PC-9 (cell line): ENCODE measurements at regions not wholly inside any gene's neighbourhood (a gene's known extent, or its start where the extent isn't known, plus 50 kb on each side); places are given as distances from the start of the nearest gene placed in this dataset.

Experiments
- EZH2 ChIP-seq: fragments of 200-600 bp; sonication (generic); IDR thresholded peaks from 2 replicates; pipeline ENCODE4 v1.8.0; 2017; ENCODE audit warnings: antibody characterized with exemption, low read depth
- TF ChIP-seq, protein P1 (sequence below): fragments of 200-600 bp; sonication (generic); conservative IDR thresholded peaks from 2 replicates; pipeline ENCODE4 v1.6.1; 2017; ENCODE audit warnings: mixed run types, antibody characterized with exemption, mild to moderate bottlenecking, moderate library complexity

GRCh38 chr18:45157576-45157975, 457.7 kb upstream of the SLC14A2 start:
- TF ChIP-seq, protein P1, sequence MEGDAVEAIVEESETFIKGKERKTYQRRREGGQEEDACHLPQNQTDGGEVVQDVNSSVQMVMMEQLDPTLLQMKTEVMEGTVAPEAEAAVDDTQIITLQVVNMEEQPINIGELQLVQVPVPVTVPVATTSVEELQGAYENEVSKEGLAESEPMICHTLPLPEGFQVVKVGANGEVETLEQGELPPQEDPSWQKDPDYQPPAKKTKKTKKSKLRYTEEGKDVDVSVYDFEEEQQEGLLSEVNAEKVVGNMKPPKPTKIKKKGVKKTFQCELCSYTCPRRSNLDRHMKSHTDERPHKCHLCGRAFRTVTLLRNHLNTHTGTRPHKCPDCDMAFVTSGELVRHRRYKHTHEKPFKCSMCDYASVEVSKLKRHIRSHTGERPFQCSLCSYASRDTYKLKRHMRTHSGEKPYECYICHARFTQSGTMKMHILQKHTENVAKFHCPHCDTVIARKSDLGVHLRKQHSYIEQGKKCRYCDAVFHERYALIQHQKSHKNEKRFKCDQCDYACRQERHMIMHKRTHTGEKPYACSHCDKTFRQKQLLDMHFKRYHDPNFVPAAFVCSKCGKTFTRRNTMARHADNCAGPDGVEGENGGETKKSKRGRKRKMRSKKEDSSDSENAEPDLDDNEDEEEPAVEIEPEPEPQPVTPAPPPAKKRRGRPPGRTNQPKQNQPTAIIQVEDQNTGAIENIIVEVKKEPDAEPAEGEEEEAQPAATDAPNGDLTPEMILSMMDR, result no peak
- no peak for TF ChIP-seq EZH2
